GM19452 (cell line): ENCODE measurements at regions not wholly inside any gene's neighbourhood (a gene's known extent, or its start where the extent isn't known, plus 50 kb on each side); places are given as distances from the start of the nearest gene placed in this dataset.

Experiments
- ATAC-seq: cut with Tn5 transposase; IDR thresholded peaks from one replicate; pipeline ENCODE4 v1.9.1; 2021; ENCODE audit not compliant: unreplicated experiment

DNA sequence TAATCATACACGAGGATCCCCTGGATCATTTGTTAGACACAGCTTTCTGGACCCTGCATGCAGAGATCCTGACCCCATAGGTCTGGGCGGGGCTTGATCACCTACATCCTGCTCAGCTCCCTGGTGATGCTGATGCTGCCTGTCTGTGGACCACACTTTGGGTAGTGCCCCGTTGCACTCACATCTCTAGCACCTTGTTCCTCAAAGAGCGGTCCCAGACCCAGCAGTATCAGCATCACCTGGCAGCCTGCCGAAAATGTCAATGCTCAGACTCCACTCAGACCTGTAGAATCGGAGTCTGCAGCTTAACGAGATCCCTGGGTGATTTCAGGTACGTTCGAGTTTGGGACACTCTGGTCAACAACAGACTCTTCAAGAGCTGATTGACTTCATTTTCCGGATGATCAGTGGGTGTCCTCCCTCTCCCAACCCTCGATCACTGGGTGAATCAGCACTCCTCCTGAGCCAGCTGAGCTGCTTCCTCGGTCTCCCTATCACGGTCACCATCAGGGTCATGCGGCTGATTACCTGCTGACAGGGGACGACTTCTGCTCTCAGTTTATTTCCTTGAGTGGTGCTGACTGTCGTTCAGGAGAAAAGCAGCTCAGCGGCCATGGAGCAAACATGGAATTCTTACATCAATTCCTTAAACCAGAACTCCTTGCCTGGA lies 150.6 kb upstream of the RAB12 start:
- no peak for ATAC-seq

DNA sequence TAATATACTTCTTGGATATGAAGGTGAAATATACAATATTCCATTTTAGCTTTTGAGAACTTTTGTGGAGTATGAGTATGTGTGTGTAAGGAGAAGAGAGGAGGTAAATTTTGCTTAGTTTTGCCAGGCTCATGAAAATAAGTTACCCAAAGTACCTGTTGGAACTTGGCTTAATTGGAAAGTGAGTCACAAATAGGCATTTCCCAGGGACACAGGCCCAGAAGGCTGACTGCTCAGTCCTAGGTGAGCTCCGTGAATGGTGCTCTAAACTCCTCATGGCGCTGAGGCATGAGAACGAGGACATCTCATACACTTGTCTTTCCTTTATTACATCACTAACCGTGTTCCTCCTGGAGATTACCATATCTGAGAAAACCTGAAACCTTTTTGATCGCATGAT lies 148.5 kb upstream of the RAB12 start:
- ATAC-seq = no peak

- ATAC-seq = no peak
Observed at GRCh38 chr18:8461544-8461943, 147.7 kb upstream of the RAB12 start.

DNA sequence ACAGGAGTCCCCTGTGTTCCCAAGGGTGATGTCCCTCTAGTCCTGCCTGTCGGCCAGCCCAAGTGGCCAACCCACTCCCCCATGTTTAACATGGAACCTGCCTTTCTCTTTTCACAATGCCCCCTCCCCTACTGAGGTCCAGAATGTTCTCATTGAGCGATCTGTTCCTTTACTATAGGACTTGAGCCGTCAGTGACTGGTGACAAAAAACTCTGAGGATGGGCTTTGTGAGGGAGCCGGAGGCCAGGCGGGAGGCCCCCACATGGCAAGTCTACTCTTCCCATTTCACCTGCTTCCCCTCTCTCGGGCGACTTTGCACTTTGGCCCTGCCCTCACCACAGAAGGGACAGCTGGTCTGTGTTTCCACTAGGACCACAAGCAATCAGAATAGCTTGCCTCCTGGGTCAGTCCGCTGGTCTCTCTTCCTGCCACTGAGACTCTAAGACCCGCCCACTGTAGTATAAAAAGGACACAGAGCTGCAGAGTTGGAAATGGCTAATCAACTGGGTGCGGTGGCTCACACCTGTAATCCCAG lies 146.5 kb upstream of the RAB12 start:
- ATAC-seq = no peak

DNA sequence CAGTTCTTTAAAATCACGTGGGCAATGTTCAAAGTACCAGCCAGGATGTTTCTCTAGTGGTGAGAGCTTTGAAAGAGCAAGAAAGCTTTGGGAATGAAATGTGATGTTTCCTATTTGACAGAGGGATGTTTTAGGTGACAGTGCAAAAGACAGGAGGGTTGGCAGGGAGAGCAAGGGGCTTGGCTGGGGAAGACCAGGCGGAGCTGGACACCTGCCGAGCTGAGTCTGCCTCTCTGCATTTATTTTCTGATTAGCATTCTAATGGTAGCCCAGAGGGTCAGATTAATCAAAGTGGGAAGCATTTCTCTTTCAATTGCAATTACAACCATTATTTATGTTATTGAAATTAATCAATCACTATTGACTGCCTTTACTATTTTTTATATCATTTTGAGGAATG lies 145.4 kb upstream of the RAB12 start:
- ATAC-seq = no peak

GRCh38 chr18:8468191-8468590 lies 141.0 kb upstream of the RAB12 start:
- no peak for ATAC-seq

DNA sequence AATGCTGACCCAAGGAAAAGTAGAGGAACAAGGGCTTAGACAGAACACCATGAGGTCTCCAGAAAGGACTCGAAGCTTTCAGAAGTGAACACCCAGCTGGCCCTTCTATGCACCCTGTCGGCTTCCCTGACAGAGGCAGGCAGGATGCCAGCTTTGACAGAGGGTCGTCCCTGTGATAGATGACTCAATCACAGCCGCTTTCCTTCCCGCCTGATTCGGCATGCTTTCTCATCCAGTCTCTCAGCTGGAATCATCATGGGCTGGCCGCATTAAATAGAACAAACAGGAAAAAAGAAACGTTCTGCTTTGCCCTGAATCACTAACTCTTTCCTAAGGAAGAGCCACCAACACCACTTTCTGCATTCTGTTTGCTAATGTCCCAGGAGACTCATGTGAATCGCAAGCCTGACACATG lies 140.3 kb upstream of the RAB12 start:
- ATAC-seq = no peak

DNA sequence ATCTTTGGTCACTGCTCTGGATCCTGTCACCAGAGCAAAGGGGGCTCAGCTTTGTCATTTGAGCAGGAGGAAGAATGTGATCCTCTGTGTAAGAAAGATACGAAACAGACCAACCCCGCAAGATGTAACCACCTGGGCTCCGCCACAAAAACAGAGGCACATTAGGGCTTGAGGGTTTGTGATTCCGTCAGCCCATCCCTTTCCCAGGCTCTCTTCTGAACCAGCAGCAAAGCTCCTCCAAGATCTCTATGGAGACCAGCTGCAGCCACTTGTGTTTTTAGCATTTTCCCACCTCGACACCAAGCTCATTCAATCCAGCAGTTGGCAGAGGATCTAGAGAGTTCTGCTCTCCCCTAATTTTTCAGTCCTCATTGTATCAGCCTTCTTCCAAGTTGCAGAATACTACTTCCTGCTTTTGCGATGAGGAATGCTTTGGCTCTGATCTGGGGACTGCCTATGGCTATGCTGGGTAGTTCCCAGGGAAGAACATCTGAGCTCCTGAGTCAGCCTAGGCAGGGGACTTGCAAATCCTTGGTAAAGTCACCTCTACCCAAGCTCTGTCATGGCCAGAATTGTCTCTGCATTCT lies 139.6 kb upstream of the RAB12 start:
- no peak for ATAC-seq

DNA sequence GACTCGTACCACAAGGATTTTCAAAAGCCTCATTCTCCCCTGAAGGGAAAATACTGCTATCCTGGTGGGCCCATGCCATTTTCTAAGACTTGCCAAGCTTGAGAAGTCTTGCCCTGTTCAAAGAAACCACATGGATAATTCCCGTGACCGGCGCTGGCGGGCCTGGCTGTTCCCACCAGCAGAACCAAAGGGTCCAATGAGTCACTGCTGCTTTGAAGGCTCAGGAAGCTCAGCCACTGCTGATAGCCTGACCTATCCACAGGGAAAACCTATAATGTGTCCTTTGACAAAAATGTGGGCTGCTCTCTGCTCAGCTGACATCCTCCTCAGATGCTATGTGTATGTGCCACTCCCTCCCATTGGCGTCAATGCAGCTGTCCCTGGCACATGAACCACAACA lies 137.9 kb upstream of the RAB12 start:
- ATAC-seq = no peak

DNA sequence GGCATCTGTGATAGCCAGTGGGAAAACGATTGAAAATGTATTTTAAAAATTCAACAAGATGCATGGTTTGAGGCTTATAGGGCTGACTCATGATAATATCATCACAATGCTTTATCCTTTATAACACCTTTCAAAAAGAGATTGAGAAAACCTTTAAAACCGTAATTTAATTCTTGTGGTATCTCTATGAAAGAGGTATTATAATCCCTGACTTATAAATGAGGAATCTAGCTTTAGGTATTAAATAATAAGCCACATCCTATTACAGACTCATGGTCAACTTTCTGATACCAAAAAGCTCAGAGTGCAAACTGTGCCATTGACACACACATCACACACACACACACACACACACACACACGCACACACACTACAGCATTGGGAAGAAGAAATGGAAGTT lies 134.6 kb upstream of the RAB12 start:
- no peak for ATAC-seq

- ATAC-seq = no peak
Observed at GRCh38 chr18:8477615-8478014, 131.6 kb upstream of the RAB12 start.

- peak; percentile 78 for ATAC-seq
Observed at GRCh38 chr18:8478166-8478967, 130.9 kb upstream of the RAB12 start.

GRCh38 chr18:8478968-8479370 lies 130.3 kb upstream of the RAB12 start:
- no peak for ATAC-seq

- ATAC-seq = no peak
Observed at GRCh38 chr18:8479789-8480188, 129.4 kb upstream of the RAB12 start.

GRCh38 chr18:8480506-8481328 lies 128.5 kb upstream of the RAB12 start:
- no peak for ATAC-seq

- ATAC-seq = no peak
Observed at GRCh38 chr18:8484951-8485350, 124.3 kb upstream of the RAB12 start.

GRCh38 chr18:8489761-8490160 lies 119.5 kb upstream of the RAB12 start:
- ATAC-seq = no peak

- no peak for ATAC-seq
Observed at GRCh38 chr18:8491516-8491915, 117.7 kb upstream of the RAB12 start.

DNA sequence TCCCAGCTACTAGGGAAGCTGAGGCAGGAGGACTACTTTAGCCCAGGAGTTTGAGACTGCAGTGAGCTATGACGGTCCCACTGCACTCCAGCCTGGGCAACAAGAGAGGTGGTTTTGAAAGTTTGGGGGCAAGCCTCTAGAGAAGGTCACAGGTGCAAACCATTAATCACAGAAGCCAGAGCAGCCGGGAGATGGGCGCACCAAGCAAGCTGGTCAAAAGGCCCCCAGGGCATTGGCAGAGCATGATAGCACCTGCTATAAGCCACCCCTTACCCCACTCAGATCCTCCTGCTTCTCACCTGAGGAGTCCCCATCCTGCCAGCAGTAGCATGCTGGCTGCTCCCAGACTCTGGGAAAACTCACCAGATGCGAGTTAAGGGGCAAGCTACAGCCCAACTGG lies 116.1 kb upstream of the RAB12 start:
- no peak for ATAC-seq

DNA sequence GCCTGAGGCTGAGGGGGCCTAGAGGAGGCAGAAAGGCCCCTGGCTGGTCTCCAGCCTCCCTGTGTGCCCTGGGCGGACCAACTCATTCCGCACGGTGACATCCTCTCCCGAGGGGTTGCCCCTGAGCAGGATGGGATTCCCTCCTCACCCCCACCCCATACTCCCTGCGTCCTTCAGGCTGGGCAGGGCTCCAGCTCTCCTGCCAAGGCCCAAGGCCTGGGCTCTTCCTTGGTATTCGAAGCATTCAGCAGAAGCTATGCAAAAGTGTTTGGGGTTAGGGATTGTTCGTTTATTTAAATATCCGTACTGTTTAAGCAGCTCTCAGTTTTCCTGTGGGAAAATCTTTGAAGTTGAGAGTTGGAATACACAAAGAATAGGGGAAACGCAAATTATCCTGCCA lies 113.1 kb upstream of the RAB12 start:
- ATAC-seq = no peak

- ATAC-seq = no peak
Observed at GRCh38 chr18:8498905-8499304, 110.3 kb upstream of the RAB12 start.
